Lower lobe of right lung (tissue), 2 donors: ENCODE measurements at regions not wholly inside any gene's neighbourhood (a gene's known extent, or its start where the extent isn't known, plus 50 kb on each side); places are given as distances from the start of the nearest gene placed in this dataset.

ENCODE experiments used
- ATAC-seq, 2 donors: fragments of 200-7000 bp; cut with Tn5 transposase; one replicate each; pipeline ENCODE4 v1.9.1; 2020 to 2022; ENCODE audit warnings: mild to moderate bottlenecking in 2 of 2, moderate library complexity in 2 of 2
- DNase-seq: peaks from one replicate; pipeline ENCODE4 v3.0.0-alpha.2; 2020
- H3K27ac ChIP-seq: fragments of 200-600 bp; one replicate; pipeline ENCODE4 v1.8.0; 2022
- H3K27me3 ChIP-seq: fragments of 200-600 bp; one replicate; pipeline ENCODE4 v1.8.0; 2022; ENCODE audit warnings: low read depth
- H3K36me3 ChIP-seq: fragments of 200-600 bp; one replicate; pipeline ENCODE4 v1.8.0; 2022; ENCODE audit warnings: mild to moderate bottlenecking
- H3K4me1 ChIP-seq: fragments of 200-600 bp; one replicate; pipeline ENCODE4 v1.8.0; 2022
- H3K4me3 ChIP-seq: fragments of 200-600 bp; one replicate; pipeline ENCODE4 v1.8.0; 2022; ENCODE audit warnings: mild to moderate bottlenecking
- H3K9me3 ChIP-seq: fragments of 200-600 bp; one replicate; pipeline ENCODE4 v1.8.0; 2022
- CTCF ChIP-seq: fragments of 200-600 bp; IDR thresholded peaks from one replicate; pipeline ENCODE4 v1.8.0; 2022; ENCODE audit warnings: antibody characterized with exemption, mild to moderate bottlenecking
- intact Hi-C: fragments of 100-400 bp; cut with DNase I; formaldehyde crosslinking; loops from one replicate; pipeline ENCODE4 v1.11.0; 2022
- donor health status: DM: no; HTN: yes; CAD: no; lungs with severe emphysema.

DNA sequence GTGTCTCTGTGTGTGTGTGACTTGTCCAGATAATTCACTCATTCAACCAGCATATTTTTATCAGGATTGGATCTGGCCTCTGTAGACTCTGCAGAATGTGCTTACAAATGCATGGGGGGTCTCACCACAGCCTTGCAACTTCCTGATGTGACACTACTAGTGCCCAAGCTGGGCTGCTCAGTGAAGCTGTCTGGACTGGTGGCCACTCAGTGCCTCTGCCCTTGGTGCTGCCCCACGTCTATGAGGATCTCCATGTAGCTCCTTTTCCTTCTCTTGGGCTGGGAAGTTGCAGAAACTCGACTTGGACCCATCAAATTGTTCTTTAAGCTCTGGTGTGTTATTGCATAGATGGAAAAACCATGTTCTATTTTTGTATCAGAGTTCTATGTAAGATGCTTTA, 75.8 kb downstream of the NRN1 start:
- intact Hi-C loops = no loop called here
- peaks cover 5% of the 10 kb centered on the region for H3K9me3 ChIP-seq
- TF ChIP-seq CTCF = no peak
- DNase-seq (no peak), ATAC-seq (no peak)
- H3K27ac ChIP-seq = no peak overlapping the region
- H3K27me3 ChIP-seq = no peaks in the 10 kb centered on the region
- no peaks in the 10 kb centered on the region for H3K4me1 ChIP-seq
- no peak overlapping the region for H3K4me3 ChIP-seq
- no peaks in the 10 kb centered on the region for H3K36me3 ChIP-seq

- DNase-seq = no peak
- no peaks in the 10 kb centered on the region for H3K4me1 ChIP-seq
- TF ChIP-seq CTCF = no peak
- H3K27ac ChIP-seq = no peak overlapping the region
- no peak overlapping the region for H3K4me3 ChIP-seq
- peaks cover 7% of the 10 kb centered on the region for H3K9me3 ChIP-seq
- ATAC-seq = no peak
- intact Hi-C loops = no loop called here
- H3K36me3 ChIP-seq = no peaks in the 10 kb centered on the region
- H3K27me3 ChIP-seq = no peaks in the 10 kb centered on the region
Observed at GRCh38 chr6:5930143-5930770, 76.5 kb downstream of the NRN1 start.

DNA sequence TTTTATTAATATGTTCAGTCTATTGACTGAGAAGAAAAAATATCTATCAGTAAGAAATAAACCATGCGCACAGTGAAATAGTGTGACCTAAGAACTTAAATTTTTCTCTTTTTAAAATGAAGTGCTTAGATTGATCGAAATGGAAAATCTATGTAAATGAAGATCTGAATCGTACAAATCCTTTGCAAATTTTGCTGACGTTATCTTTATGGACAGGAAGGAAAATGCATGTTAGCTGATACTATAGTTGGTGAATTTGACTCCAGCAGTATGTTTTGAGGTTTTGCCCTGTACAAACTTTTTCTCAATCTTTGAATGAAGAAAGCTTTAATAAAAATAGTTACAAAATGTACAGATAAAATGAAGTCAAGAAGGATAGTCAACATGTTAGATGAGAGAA, 82.9 kb downstream of the NRN1 start:
- Histone ChIP-seq H3K4me3 (no peak overlapping the region), H3K27ac (no peak overlapping the region), H3K27me3 (no peaks in the 10 kb centered on the region), H3K36me3 (no peaks in the 10 kb centered on the region), H3K4me1 (no peaks in the 10 kb centered on the region), H3K9me3 (peaks cover 12% of the 10 kb centered on the region)
- DNase-seq = no peak
- intact Hi-C loops = no loop called here
- TF ChIP-seq CTCF = no peak
- ATAC-seq = no peak

DNA sequence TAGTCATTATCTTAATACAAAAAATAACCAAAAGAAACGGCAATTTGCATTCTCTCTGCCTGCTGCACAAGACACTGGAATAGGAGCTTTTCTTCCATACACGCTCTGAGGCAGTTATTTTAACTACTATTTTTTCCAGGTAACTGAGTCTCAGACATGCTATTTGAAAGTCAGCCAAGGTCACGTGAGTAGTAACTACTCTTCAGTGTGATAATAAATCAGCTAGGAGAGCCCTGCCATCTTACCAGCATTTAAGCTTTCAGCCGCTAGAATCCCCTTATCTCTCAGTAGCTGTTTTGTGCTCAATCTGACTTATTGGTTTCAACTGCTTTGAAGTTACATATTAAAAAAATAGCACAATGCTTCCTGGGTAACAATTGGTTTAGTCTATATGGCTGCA, 84.5 kb downstream of the NRN1 start:
- Histone ChIP-seq H3K4me3 (no peak overlapping the region), H3K36me3 (no peaks in the 10 kb centered on the region), H3K4me1 (no peaks in the 10 kb centered on the region), H3K27me3 (no peaks in the 10 kb centered on the region), H3K27ac (no peak overlapping the region), H3K9me3 (peaks cover 12% of the 10 kb centered on the region)
- intact Hi-C loops = no loop called here
- DNase-seq (no peak), ATAC-seq (no peak)
- no peak for TF ChIP-seq CTCF

DNA sequence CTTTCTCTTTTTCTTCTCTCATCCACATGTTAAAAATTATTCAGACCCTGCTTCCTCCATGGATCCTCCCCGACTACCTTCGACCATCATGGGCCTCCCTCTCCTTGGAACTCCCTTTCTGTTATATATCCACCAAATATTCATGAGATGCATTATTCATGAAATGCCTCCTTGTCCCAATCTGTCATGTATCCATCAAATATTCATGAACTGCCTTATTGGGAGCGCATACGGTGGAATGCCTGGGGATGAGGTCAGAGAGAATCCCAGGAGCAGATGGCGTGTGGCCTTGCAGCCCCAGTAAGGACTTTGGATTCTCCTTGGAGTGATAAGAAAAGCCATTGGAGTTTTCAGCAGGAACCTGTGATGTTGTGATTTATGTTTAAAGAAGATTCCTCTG, 97.0 kb downstream of the NRN1 start:
- H3K36me3 ChIP-seq = no peaks in the 10 kb centered on the region
- no peaks in the 10 kb centered on the region for H3K4me1 ChIP-seq
- H3K27ac ChIP-seq = no peak overlapping the region
- intact Hi-C loops = no loop called here
- no peaks in the 10 kb centered on the region for H3K9me3 ChIP-seq
- H3K27me3 ChIP-seq = no peaks in the 10 kb centered on the region
- TF ChIP-seq CTCF = no peak
- DNase-seq (no peak), ATAC-seq (no peak)
- H3K4me3 ChIP-seq = no peak overlapping the region

GRCh38 chr6:5906842-5907241, 99.9 kb downstream of the NRN1 start:
- intact Hi-C loops = no loop called here
- Histone ChIP-seq H3K27me3 (no peaks in the 10 kb centered on the region), H3K4me1 (no peaks in the 10 kb centered on the region), H3K4me3 (no peak overlapping the region), H3K27ac (no peak overlapping the region), H3K9me3 (no peaks in the 10 kb centered on the region), H3K36me3 (no peaks in the 10 kb centered on the region)
- DNase-seq (no peak), ATAC-seq (no peak)
- no peak for TF ChIP-seq CTCF
